Breast epithelium (tissue), 4 donors: ENCODE measurements at regions not wholly inside any gene's neighbourhood (a gene's known extent, or its start where the extent isn't known, plus 50 kb on each side); places are given as distances from the start of the nearest gene placed in this dataset.

Experiments used
- DNase-seq, 2 donors: peaks; one replicate each; pipeline ENCODE4 v3.0.0-alpha.2; 2019; ENCODE audit warnings: low spot score in 2 of 2
- H3K27ac ChIP-seq, 2 donors: fragments of 200-600 bp; sonication (generic) in 1 of 2; one replicate each; pipeline ENCODE4 v1.5.1; 2016 to 2019; ENCODE audit warnings: mild to moderate bottlenecking in 1 of 2
- H3K27me3 ChIP-seq, 2 donors: fragments of 200-600 bp; sonication (generic) in 1 of 2; one replicate each; pipeline versions ENCODE4 v1.5.1 to v1.6.0; 2017 to 2019; ENCODE audit warnings: control low read depth in 1 of 2, mild to moderate bottlenecking in 1 of 2
- H3K36me3 ChIP-seq: fragments of 200-600 bp; one replicate; pipeline ENCODE4 v1.5.1; 2019
- H3K4me1 ChIP-seq, 2 donors: fragments of 200-600 bp; sonication (generic); one replicate each; pipeline ENCODE4 v1.5.1; 2016 to 2019; ENCODE audit warnings: control low read depth in 1 of 2
- H3K4me3 ChIP-seq, 3 donors: fragments of 200-600 bp; sonication (generic); 1 replicate in 2 of 3; 2 replicates in 1 of 3; pipeline ENCODE4 v1.5.1; 2016 to 2019; ENCODE audit warnings: mild to moderate bottlenecking in 3 of 3, moderate library complexity in 2 of 3
- H3K9me3 ChIP-seq, 2 donors: fragments of 200-600 bp; sonication (generic) in 1 of 2; one replicate each; pipeline ENCODE4 v1.5.1; 2016 to 2019; ENCODE audit warnings: control low read depth in 1 of 2
- CTCF ChIP-seq, 3 donors: fragments of 450-650 bp; IDR thresholded peaks; one replicate each; pipeline ENCODE4 v1.5.1; 2016 to 2017; ENCODE audit warnings: antibody characterized with exemption in 3 of 3, mild to moderate bottlenecking in 3 of 3, moderate library complexity in 3 of 3
- POLR2A ChIP-seq: fragments of 450-650 bp; IDR thresholded peaks from one replicate; pipeline ENCODE4 v1.6.1; 2016; ENCODE audit warnings: antibody characterized with exemption, mild to moderate bottlenecking, moderate library complexity
- POLR2AphosphoS5 ChIP-seq, 3 donors: sonication (generic); formaldehyde crosslinking; IDR thresholded peaks; one replicate each; pipeline ENCODE4 v1.6.1; 2017; ENCODE audit warnings: antibody characterized with exemption in 3 of 3
- intact Hi-C: fragments of 100-400 bp; cut with DNase I; formaldehyde crosslinking; loops from one replicate; pipeline ENCODE4 v1.15.1; 2023; ENCODE audit warnings: low total_unique reads

- no peak overlapping the region for H3K27ac ChIP-seq
- H3K9me3 ChIP-seq, result no peaks in the 10 kb centered on the region
- H3K27me3 ChIP-seq, result no peaks in the 10 kb centered on the region
- TF ChIP-seq CTCF (IDR thresholded peaks at IDR 0.05) (no peak), POLR2AphosphoS5 (IDR thresholded peaks at IDR 0.05) (no peak), POLR2A (no peak)
- no peaks in the 10 kb centered on the region for H3K36me3 ChIP-seq
- intact Hi-C loops, result no loop called here
- no peak overlapping the region for H3K4me3 ChIP-seq
- no peak for DNase-seq
- no peaks in the 10 kb centered on the region for H3K4me1 ChIP-seq
Measured at GRCh38 chr18:25544546-25545287, 192.8 kb upstream of the ZNF521 start.

DNA sequence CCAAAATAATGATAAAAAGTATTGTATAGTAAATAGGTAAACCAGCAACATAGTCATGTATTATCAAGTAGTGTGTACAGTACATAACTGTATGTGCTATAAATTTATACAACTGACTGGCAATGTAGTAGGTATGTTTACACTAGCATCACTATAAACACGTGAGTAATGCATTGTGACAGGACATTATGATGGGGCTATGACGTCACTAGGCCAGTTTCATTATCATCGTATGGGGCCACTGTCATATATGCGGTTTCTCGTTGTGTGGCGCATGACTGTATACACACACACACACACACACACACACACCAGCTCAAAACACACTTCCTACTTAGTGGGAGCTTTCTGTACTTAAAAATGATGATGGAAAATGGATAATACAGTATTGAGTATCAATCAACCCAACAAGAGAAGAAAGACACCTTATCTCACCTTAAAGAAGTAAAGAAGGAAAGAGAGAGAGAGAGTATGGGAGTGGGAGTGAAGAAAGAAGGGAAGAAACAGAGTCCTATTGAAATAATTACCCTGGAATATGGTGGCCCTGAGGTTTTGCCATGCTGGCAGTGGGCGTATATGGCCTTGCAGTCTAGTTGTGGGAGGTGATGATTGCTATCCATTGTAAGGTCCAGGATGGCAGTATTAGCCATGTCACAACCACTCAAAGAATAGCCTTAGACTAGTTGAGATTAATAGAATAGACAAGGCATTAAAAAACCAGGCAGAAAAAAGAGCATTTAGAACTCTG lies 186.4 kb upstream of the ZNF521 start:
- no peaks in the 10 kb centered on the region for H3K27me3 ChIP-seq
- TF ChIP-seq POLR2AphosphoS5 (IDR thresholded peaks at IDR 0.05) (no peak), CTCF (IDR thresholded peaks at IDR 0.05) (no peak), POLR2A (no peak)
- no peaks in the 10 kb centered on the region for H3K36me3 ChIP-seq
- intact Hi-C loops, result no loop called here
- H3K9me3 ChIP-seq, result no peaks in the 10 kb centered on the region
- no peak overlapping the region for H3K27ac ChIP-seq
- DNase-seq, result no peak
- no peaks in the 10 kb centered on the region for H3K4me1 ChIP-seq
- H3K4me3 ChIP-seq, result no peak overlapping the region

DNA sequence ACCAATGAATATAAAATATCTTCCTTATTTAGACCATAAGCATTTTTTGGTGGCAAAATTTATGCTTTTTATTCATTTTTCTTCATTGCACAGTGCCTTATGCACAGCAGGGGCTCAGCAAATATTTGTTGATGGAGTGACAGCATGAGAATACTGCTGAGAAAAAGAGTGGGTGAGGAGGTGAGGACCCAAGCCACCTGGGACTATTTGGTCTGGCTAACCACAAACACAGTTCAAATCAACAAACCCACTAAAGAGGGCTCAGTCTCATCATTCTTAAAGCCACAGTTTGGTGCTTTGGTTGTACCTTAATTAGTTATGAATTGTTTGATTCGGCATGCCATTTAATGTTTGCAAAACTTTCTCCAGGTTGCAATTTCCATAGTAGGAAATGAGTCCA lies 183.5 kb upstream of the ZNF521 start:
- DNase-seq, result no peak

DNA sequence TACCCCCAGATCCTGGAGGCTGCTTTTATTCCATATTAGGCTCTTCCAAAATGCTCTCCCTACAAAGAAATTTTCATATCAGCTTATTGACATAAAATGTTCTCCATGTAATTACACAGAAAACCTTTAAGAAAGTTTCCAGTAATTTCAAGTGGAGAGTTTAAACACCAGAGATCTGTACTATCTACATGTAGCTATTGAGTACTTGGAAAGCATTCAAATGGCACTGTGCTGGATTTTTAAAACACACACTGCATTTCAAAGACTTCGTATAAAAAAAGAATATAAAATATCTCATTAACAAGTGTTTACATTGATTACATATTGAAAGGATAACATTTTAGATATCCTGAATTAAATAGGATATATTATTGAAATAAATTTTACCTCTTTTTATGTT lies 182.4 kb upstream of the ZNF521 start:
- no peak for TF ChIP-seq CTCF (IDR thresholded peaks at IDR 0.05)
- no peak for TF ChIP-seq POLR2A
- TF ChIP-seq POLR2AphosphoS5 (IDR thresholded peaks at IDR 0.05), result no peak
- no peak overlapping the region for H3K27ac ChIP-seq
- H3K27me3 ChIP-seq, result no peaks in the 10 kb centered on the region
- no peaks in the 10 kb centered on the region for H3K4me1 ChIP-seq
- DNase-seq, result no peak
- no peaks in the 10 kb centered on the region for H3K36me3 ChIP-seq
- peaks cover 0 to 3% of the 10 kb centered on the region in 2 donors for H3K9me3 ChIP-seq
- intact Hi-C loops, result no loop called here
- no peak overlapping the region for H3K4me3 ChIP-seq

More for the DNA sequence above, 183.5 kb upstream of the ZNF521 start:
- no peaks in the 10 kb centered on the region for H3K4me1 ChIP-seq
- H3K36me3 ChIP-seq, result no peaks in the 10 kb centered on the region
- TF ChIP-seq POLR2A (no peak), POLR2AphosphoS5 (IDR thresholded peaks at IDR 0.05) (no peak), CTCF (IDR thresholded peaks at IDR 0.05) (no peak)
- no peaks in the 10 kb centered on the region for H3K27me3 ChIP-seq
- no peak overlapping the region for H3K27ac ChIP-seq
- intact Hi-C loops, result no loop called here
- no peak overlapping the region for H3K4me3 ChIP-seq
- H3K9me3 ChIP-seq, result peaks cover 0 to 3% of the 10 kb centered on the region in 2 donors

- H3K9me3 ChIP-seq, result peaks cover 0 to 3% of the 10 kb centered on the region in 2 donors
- TF ChIP-seq POLR2AphosphoS5 (IDR thresholded peaks at IDR 0.05) (no peak), CTCF (IDR thresholded peaks at IDR 0.05) (no peak), POLR2A (no peak)
- no peak for DNase-seq
Measured at GRCh38 chr18:25533218-25533617, 181.3 kb upstream of the ZNF521 start.

More at GRCh38 chr18:25533218-25533617, 181.3 kb upstream of the ZNF521 start:
- intact Hi-C loops, result no loop called here
- no peaks in the 10 kb centered on the region for H3K27me3 ChIP-seq
- no peaks in the 10 kb centered on the region for H3K36me3 ChIP-seq
- no peak overlapping the region for H3K4me3 ChIP-seq
- H3K27ac ChIP-seq, result no peak overlapping the region
- no peaks in the 10 kb centered on the region for H3K4me1 ChIP-seq
